Renal pelvis (tissue), 1 donor: ENCODE measurements at regions not wholly inside any gene's neighbourhood (a gene's known extent, or its start where the extent isn't known, plus 50 kb on each side); places are given as distances from the start of the nearest gene placed in this dataset.

Experiments
- DNase-seq: peaks from one replicate; pipeline ENCODE4 v3.0.0-alpha.2; 2013

GRCh38 chr13:63425131-63425530, 2009.5 kb upstream of the PCDH20 start:
- no peak for DNase-seq

GRCh38 chr13:63421123-63421522, 2005.5 kb upstream of the PCDH20 start:
- no peak for DNase-seq

- no peak for DNase-seq
Measured at GRCh38 chr13:63420685-63421084, 2005.0 kb upstream of the PCDH20 start.

- DNase-seq: no peak
Measured at GRCh38 chr13:63414247-63414646, 1998.6 kb upstream of the PCDH20 start.

GRCh38 chr13:63409791-63410351, 1994.2 kb upstream of the PCDH20 start:
- DNase-seq: no peak

GRCh38 chr13:63408331-63409189, 1992.9 kb upstream of the PCDH20 start:
- DNase-seq: peak; percentile 30

- no peak for DNase-seq
Measured at GRCh38 chr13:63403733-63404132, 1988.1 kb upstream of the PCDH20 start.

- DNase-seq: no peak
Measured at GRCh38 chr13:63396746-63397145, 1981.1 kb upstream of the PCDH20 start.

- DNase-seq: no peak
Measured at GRCh38 chr13:63393112-63393511, 1977.5 kb upstream of the PCDH20 start.

- DNase-seq: no peak
Measured at GRCh38 chr13:63389756-63390155, 1974.1 kb upstream of the PCDH20 start.

- DNase-seq: no peak
Measured at GRCh38 chr13:63381078-63381859, 1965.6 kb upstream of the PCDH20 start.

- DNase-seq: no peak
Measured at GRCh38 chr13:63377986-63378385, 1962.3 kb upstream of the PCDH20 start.

- DNase-seq: no peak
Measured at GRCh38 chr13:63370101-63370500, 1954.5 kb upstream of the PCDH20 start.

- DNase-seq: no peak
Measured at GRCh38 chr13:63367522-63368198, 1952.0 kb upstream of the PCDH20 start.

GRCh38 chr13:63364159-63364558, 1948.5 kb upstream of the PCDH20 start:
- DNase-seq: no peak

- DNase-seq: no peak
Measured at GRCh38 chr13:63351533-63351932, 1935.9 kb upstream of the PCDH20 start.

GRCh38 chr13:63351081-63351480, 1935.4 kb upstream of the PCDH20 start:
- DNase-seq: no peak

GRCh38 chr13:63345835-63346234, 1930.2 kb upstream of the PCDH20 start:
- DNase-seq: no peak

GRCh38 chr13:63344711-63345110, 1929.1 kb upstream of the PCDH20 start:
- no peak for DNase-seq

- DNase-seq: no peak
Measured at GRCh38 chr13:63337921-63338320, 1922.3 kb upstream of the PCDH20 start.

- DNase-seq: no peak
Measured at GRCh38 chr13:63337041-63337440, 1921.4 kb upstream of the PCDH20 start.

- DNase-seq: no peak
Measured at GRCh38 chr13:63336549-63336948, 1920.9 kb upstream of the PCDH20 start.
